Heart left ventricle (tissue), 16 donors: ENCODE measurements at regions not wholly inside any gene's neighbourhood (a gene's known extent, or its start where the extent isn't known, plus 50 kb on each side); places are given as distances from the start of the nearest gene placed in this dataset.

Source experiments
- ATAC-seq, 4 donors: fragments of 200-7000 bp; cut with Tn5 transposase; one replicate each; pipeline ENCODE4 v1.9.1; 2020 to 2022; ENCODE audit warnings: moderate library complexity in 4 of 4, mild to moderate bottlenecking in 3 of 4, moderate number of reproducible peaks in 1 of 4
- DNase-seq, 5 donors: peaks; one replicate each; pipeline ENCODE4 v3.0.0-alpha.2; 2020
- H3K27ac ChIP-seq, 12 donors: fragments of 200-600 bp; sonication (generic) in 4 of 12; one replicate each; pipeline versions ENCODE4 v1.5.0 to v1.8.0; 2016 to 2022; ENCODE audit warnings: mild to moderate bottlenecking in 2 of 12
- H3K27me3 ChIP-seq, 9 donors: fragments of 200-600 bp; sonication (generic) in 2 of 9; one replicate each; pipeline versions ENCODE4 v1.5.1 to v1.8.0; 2016 to 2022; ENCODE audit warnings: mild to moderate bottlenecking in 3 of 9
- H3K36me3 ChIP-seq, 9 donors: fragments of 200-600 bp; sonication (generic) in 2 of 9; one replicate each; pipeline versions ENCODE4 v1.5.0 to v1.8.0; 2018 to 2022; ENCODE audit warnings: mild to moderate bottlenecking in 2 of 9
- H3K4me1 ChIP-seq, 12 donors: fragments of 200-600 bp; sonication (generic) in 4 of 12; one replicate each; pipeline versions ENCODE4 v1.5.0 to v1.8.0; 2016 to 2022; ENCODE audit warnings: mild to moderate bottlenecking in 3 of 12
- H3K4me3 ChIP-seq, 12 donors: fragments of 200-600 bp; sonication (generic) in 4 of 12; one replicate each; pipeline versions ENCODE4 v1.5.0 to v1.8.0; 2017 to 2022; ENCODE audit warnings: mild to moderate bottlenecking in 9 of 12, moderate library complexity in 4 of 12
- H3K9me3 ChIP-seq, 12 donors: fragments of 200-600 bp; sonication (generic) in 4 of 12; one replicate each; pipeline versions ENCODE4 v1.5.0 to v1.8.0; 2016 to 2022; ENCODE audit warnings: mild to moderate bottlenecking in 1 of 12
- CTCF ChIP-seq, 12 donors: fragments of 200-600 bp; sonication (generic) in 4 of 12; IDR thresholded peaks; one replicate each; pipeline versions ENCODE4 v1.5.0 to v1.8.0; 2018 to 2022; ENCODE audit warnings: antibody characterized with exemption in 12 of 12, mild to moderate bottlenecking in 5 of 12
- POLR2A ChIP-seq, 2 donors: fragments of 450-650 bp; IDR thresholded peaks; one replicate each; pipeline ENCODE4 v1.6.1; 2017; ENCODE audit warnings: antibody characterized with exemption in 2 of 2, mild to moderate bottlenecking in 2 of 2, moderate library complexity in 2 of 2
- WGBS, 4 donors: extraction: QIAGEN DNeasy Blood & Tissue Kit in 2 of 4; methylation state at CpG; one replicate each; pipeline versions ENCODE4 v1.1.5 to v1.1.7; 2013 to 2018; 5-methylcytosine and 5-hydroxymethylcytosine counted together
- intact Hi-C, 10 donors: fragments of 100-400 bp; cut with DNase I; formaldehyde crosslinking; loops; one replicate each; pipeline versions ENCODE4 v1.11.1 to v1.14.2; 2022
- donor health status: ischemic (EF 13 %, LVEDD 7.1; RV severe dilation, severe dysfunction).
- donor health status: healthy with polysubstance abuse.
- donor health status: DM: no; HTN: yes; CAD: no.
- donor health status: DM: no; HTN: no; CAD: no.
- donor health status: ischemic (EF 25% LVEDD 6.9; RV normal size, moderate dysfunction).
- donor health status: ischemic (EF 25% LVEDD 5.7; RV mildly dilated, moderate dysfunction).
- donor health status: healthy.
- donor health status: DM: yes; HTN: yes; CAD: no.
- donor health status: ischemic (EF 35%, LVEDD 5.7; RV mildly dilated, moderate dysfunction).
- donor health status: nonischemic (EF 11% LVEDD 7.7; RV severe dilation, severe dysfunction).
- donor health status: DM: yes; HTN: yes; CAD: no.
- donor health status: PGD.
- donor health status: ischemic (EF 29% LVEDD 5.4; RV normal size, mild dysfunction).
- donor health status: nonischemic (EF 23%, LVEDD 6.1; RV moderate dilation, normal function).

- no peaks in the 10 kb centered on the region for H3K4me1 ChIP-seq
- H3K27me3 ChIP-seq: peaks cover 0 to 3% (median 0%) of the 10 kb centered on the region in 9 donors
- no peak overlapping the region for H3K27ac ChIP-seq
- DNase-seq (no peak), ATAC-seq (no peak)
- TF ChIP-seq POLR2A (IDR thresholded peaks at IDR 0.05) (no peak), CTCF (IDR thresholded peaks at IDR 0.05) (no peak)
- H3K4me3 ChIP-seq: no peak overlapping the region
- WGBS, 4 donors: 30 to 60% (median 57%) methylated on average over 1 of the region's 1 CpG
- H3K9me3 ChIP-seq: no peaks in the 10 kb centered on the region
- H3K36me3 ChIP-seq: no peaks in the 10 kb centered on the region
- intact Hi-C loops: loop anchor here in 1 of 10 donors (10.0 kb wide), 1 partner anchor 53 kb away; no protein-coding TSS in a partner anchor
Observed at GRCh38 chr1:181992072-181992471, 69.4 kb downstream of the ZNF648 start.

- TF ChIP-seq CTCF (IDR thresholded peaks at IDR 0.05) (no peak), POLR2A (IDR thresholded peaks at IDR 0.05) (no peak)
- ATAC-seq: no peak
- Histone ChIP-seq H3K36me3 (no peaks in the 10 kb centered on the region), H3K4me1 (no peaks in the 10 kb centered on the region), H3K4me3 (no peak overlapping the region), H3K27ac (no peak overlapping the region), H3K9me3 (no peaks in the 10 kb centered on the region), H3K27me3 (peaks cover 0 to 9% (median 0%) of the 10 kb centered on the region in 9 donors)
- no peak for DNase-seq
- intact Hi-C loops: loop anchor here in 1 of 10 donors (10.0 kb wide), 1 partner anchor 54 kb away; no protein-coding TSS in a partner anchor
- WGBS, 4 donors: 59 to 88% (median 77%) methylated on average over 2 of the region's 2 CpGs
Observed at GRCh38 chr1:181990728-181991127, 70.8 kb downstream of the ZNF648 start.

- Histone ChIP-seq H3K27me3 (peaks cover 0 to 14% (median 0%) of the 10 kb centered on the region in 9 donors), H3K27ac (no peak overlapping the region), H3K4me1 (no peaks in the 10 kb centered on the region), H3K36me3 (no peaks in the 10 kb centered on the region), H3K4me3 (no peak overlapping the region), H3K9me3 (no peaks in the 10 kb centered on the region)
- WGBS, 4 donors: 82 to 88% (median 84%) methylated on average over 2 of the region's 2 CpGs
- intact Hi-C loops: no loop called here
- DNase-seq: no peak
- TF ChIP-seq POLR2A (IDR thresholded peaks at IDR 0.05) (no peak), CTCF (IDR thresholded peaks at IDR 0.05) (no peak)
- ATAC-seq: no peak
Observed at GRCh38 chr1:181989261-181989920, 72.1 kb downstream of the ZNF648 start.

- WGBS, 4 donors: 71 to 78% (median 75%) methylated on average over 2 of the region's 2 CpGs
- TF ChIP-seq POLR2A (IDR thresholded peaks at IDR 0.05) (no peak), CTCF (IDR thresholded peaks at IDR 0.05) (no peak)
Observed at GRCh38 chr1:181987996-181988395, 73.5 kb downstream of the ZNF648 start.

More at GRCh38 chr1:181987996-181988395, 73.5 kb downstream of the ZNF648 start:
- no peaks in the 10 kb centered on the region for H3K36me3 ChIP-seq
- intact Hi-C loops: no loop called here
- H3K4me3 ChIP-seq: no peak overlapping the region
- ATAC-seq (no peak), DNase-seq (no peak)
- H3K4me1 ChIP-seq: no peaks in the 10 kb centered on the region
- peaks cover 0 to 14% (median 0%) of the 10 kb centered on the region in 9 donors for H3K27me3 ChIP-seq
- no peak overlapping the region for H3K27ac ChIP-seq
- no peaks in the 10 kb centered on the region for H3K9me3 ChIP-seq
